Muscle of leg (tissue), 3 donors: ENCODE measurements at regions not wholly inside any gene's neighbourhood (a gene's known extent, or its start where the extent isn't known, plus 50 kb on each side); places are given as distances from the start of the nearest gene placed in this dataset.

Experiments
- DNase-seq: peaks from one replicate; pipeline ENCODE4 v3.0.0; 2013
- H3K27ac ChIP-seq: one replicate; pipeline ENCODE4 v1.5.1; 2013; ENCODE audit warnings: mild to moderate bottlenecking, low read length, control low read depth
- H3K27me3 ChIP-seq: one replicate; pipeline ENCODE4 v1.6.1; 2013; ENCODE audit warnings: low read length; ENCODE audit not compliant: control insufficient read depth, insufficient read depth
- H3K36me3 ChIP-seq: one replicate; pipeline ENCODE4 v1.6.1; 2013; ENCODE audit warnings: low read length; ENCODE audit not compliant: control insufficient read depth, insufficient read depth
- H3K4me1 ChIP-seq: one replicate; pipeline ENCODE4 v1.6.1; 2013; ENCODE audit warnings: low read length; ENCODE audit not compliant: control insufficient read depth, insufficient read depth
- H3K4me3 ChIP-seq: one replicate; pipeline ENCODE4 v1.5.1; 2013; ENCODE audit warnings: low read length, control low read depth
- H3K9me3 ChIP-seq: replicated peaks from 2 replicates; pipeline ENCODE4 v1.6.1; 2013; ENCODE audit warnings: low read depth, low read length; ENCODE audit not compliant: control insufficient read depth
- whole genome bisulfite sequencing: methylation state at CpG from one replicate; pipeline ENCODE4 v1.1.5; 2013; ENCODE audit warnings: missing lambda C conversion rate; ENCODE audit not compliant: insufficient coverage; 5-methylcytosine and 5-hydroxymethylcytosine counted together

- H3K36me3 ChIP-seq: no peaks in the 10 kb centered on the region
- no peak overlapping the region for H3K4me3 ChIP-seq
- peaks cover 12% of the 10 kb centered on the region for H3K27me3 ChIP-seq
- H3K9me3 ChIP-seq: no peaks in the 10 kb centered on the region
- H3K27ac ChIP-seq: no peak overlapping the region
- no peak for DNase-seq
- no peaks in the 10 kb centered on the region for H3K4me1 ChIP-seq
- WGBS: 80% methylated on average over 2 of the region's 6 CpGs
These were observed 392.5 kb downstream of the CD83 start for GRCh38 chr6:14510038-14510437.

GRCh38 chr6:14511061-14511586 lies 393.6 kb downstream of the CD83 start:
- Histone ChIP-seq H3K4me3 (no peak overlapping the region), H3K27me3 (peaks cover 16% of the 10 kb centered on the region), H3K36me3 (no peaks in the 10 kb centered on the region), H3K4me1 (no peaks in the 10 kb centered on the region), H3K9me3 (no peaks in the 10 kb centered on the region), H3K27ac (no peak overlapping the region)
- no peak for DNase-seq
- 78% methylated on average over 1 of the region's 2 CpGs for whole genome bisulfite sequencing

DNA sequence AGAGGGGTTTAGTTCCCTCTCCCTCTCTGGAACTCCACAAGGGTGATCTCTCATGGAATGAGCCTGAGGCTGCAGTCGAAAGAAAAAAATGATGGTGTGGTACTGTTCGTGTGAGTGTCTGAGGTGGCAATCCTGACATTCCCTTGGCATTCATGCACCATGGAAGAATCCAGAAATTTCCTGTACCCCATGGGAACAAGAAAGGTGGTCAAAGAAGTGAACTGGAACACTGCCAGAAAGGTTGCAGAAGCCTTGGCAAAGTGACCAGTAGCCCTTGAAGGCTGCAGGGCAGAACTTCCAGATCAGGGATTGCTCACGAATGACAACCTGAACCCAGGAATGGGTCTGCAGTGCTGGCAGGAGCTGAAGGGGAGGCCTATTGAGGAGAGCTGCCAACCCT lies 394.7 kb downstream of the CD83 start:
- WGBS: 100% methylated on average over 2 of the region's 3 CpGs

GRCh38 chr6:14513496-14514393 lies 396.2 kb downstream of the CD83 start:
- peaks cover 13% of the 10 kb centered on the region for H3K27me3 ChIP-seq
- H3K9me3 ChIP-seq: no peaks in the 10 kb centered on the region
- DNase-seq: no peak
- H3K4me1 ChIP-seq: peaks cover 3% of the 10 kb centered on the region
- H3K36me3 ChIP-seq: no peaks in the 10 kb centered on the region
- WGBS: 50% methylated on average over 1 of the region's 7 CpGs
- no peak overlapping the region for H3K27ac ChIP-seq
- H3K4me3 ChIP-seq: no peak overlapping the region

More for the DNA sequence above, 394.7 kb downstream of the CD83 start:
- Histone ChIP-seq H3K36me3 (no peaks in the 10 kb centered on the region), H3K27me3 (peaks cover 13% of the 10 kb centered on the region), H3K9me3 (no peaks in the 10 kb centered on the region), H3K27ac (no peak overlapping the region), H3K4me1 (no peaks in the 10 kb centered on the region), H3K4me3 (no peak overlapping the region)
- no peak for DNase-seq

DNA sequence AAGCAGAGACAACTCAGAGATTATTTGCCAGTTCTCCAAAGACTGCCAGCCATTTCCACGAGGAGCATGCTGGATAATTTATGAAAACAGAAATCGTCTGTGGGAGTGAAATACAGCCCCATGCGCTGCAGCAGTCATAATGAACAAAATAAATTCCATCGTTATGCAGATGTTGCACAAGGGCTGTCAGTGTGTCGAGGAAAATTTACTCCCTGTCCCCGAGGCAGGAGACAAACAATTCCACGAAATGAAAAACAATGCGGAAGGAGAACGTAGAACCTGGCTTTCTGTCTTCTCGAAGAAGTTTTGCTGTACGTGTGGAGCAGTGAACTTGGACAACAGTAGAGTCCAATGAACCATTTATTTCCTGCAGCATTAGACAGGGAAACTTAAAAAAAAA lies 399.4 kb downstream of the CD83 start:
- Histone ChIP-seq H3K4me1 (peaks cover 5% of the 10 kb centered on the region), H3K4me3 (no peak overlapping the region), H3K9me3 (no peaks in the 10 kb centered on the region), H3K27me3 (peaks cover 13% of the 10 kb centered on the region), H3K36me3 (no peaks in the 10 kb centered on the region), H3K27ac (peak overlapping the region; percentile 26)
- WGBS: 20% methylated on average over 7 of the region's 11 CpGs
- DNase-seq: peak; percentile 76

GRCh38 chr6:14517516-14518105 lies 400.0 kb downstream of the CD83 start:
- no CpG with 5 or more reads among the region's 7 CpGs for WGBS
- H3K4me1 ChIP-seq: peaks cover 5% of the 10 kb centered on the region
- H3K9me3 ChIP-seq: no peaks in the 10 kb centered on the region
- peaks cover 11% of the 10 kb centered on the region for H3K27me3 ChIP-seq
- H3K4me3 ChIP-seq: no peak overlapping the region
- no peaks in the 10 kb centered on the region for H3K36me3 ChIP-seq
- peak; percentile 81 for DNase-seq
- no peak overlapping the region for H3K27ac ChIP-seq

GRCh38 chr6:14518515-14519217 lies 401.1 kb downstream of the CD83 start:
- Histone ChIP-seq H3K27me3 (peaks cover 7% of the 10 kb centered on the region), H3K9me3 (no peaks in the 10 kb centered on the region), H3K27ac (no peak overlapping the region), H3K4me1 (peaks cover 5% of the 10 kb centered on the region), H3K4me3 (no peak overlapping the region), H3K36me3 (no peaks in the 10 kb centered on the region)
- WGBS: 12% methylated on average over 3 of the region's 14 CpGs
- DNase-seq: peak; percentile 81

- Histone ChIP-seq H3K4me3 (no peak overlapping the region), H3K36me3 (no peaks in the 10 kb centered on the region), H3K9me3 (no peaks in the 10 kb centered on the region), H3K4me1 (peaks cover 5% of the 10 kb centered on the region), H3K27me3 (peaks cover 7% of the 10 kb centered on the region), H3K27ac (no peak overlapping the region)
- 100% methylated on average over 1 of the region's 2 CpGs for WGBS
- no peak for DNase-seq
These were observed 402.5 kb downstream of the CD83 start for GRCh38 chr6:14520029-14520428.

DNA sequence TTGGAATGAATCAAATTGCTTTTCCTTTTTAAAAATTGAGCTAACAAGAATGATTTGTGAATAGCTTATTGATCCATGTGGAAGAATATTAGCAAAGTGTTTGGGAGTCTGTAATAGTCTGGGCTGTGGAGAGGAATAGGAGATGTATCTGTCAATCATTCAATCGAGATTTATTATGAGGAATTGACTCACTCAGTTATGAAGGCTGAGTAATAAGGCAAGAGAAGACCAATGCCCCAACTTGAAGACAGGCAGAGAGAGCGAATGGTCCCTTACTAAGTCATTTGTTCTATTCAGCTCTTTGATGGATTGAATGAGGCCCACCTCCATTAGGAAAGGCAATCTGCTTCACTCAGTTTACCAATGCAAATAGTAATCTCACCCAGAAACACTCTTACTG lies 403.0 kb downstream of the CD83 start:
- no peak overlapping the region for H3K27ac ChIP-seq
- H3K4me3 ChIP-seq: no peak overlapping the region
- H3K9me3 ChIP-seq: no peaks in the 10 kb centered on the region
- H3K4me1 ChIP-seq: peaks cover 5% of the 10 kb centered on the region
- WGBS: 100% methylated on average over 2 of the region's 2 CpGs
- no peaks in the 10 kb centered on the region for H3K36me3 ChIP-seq
- DNase-seq: no peak
- H3K27me3 ChIP-seq: peaks cover 7% of the 10 kb centered on the region

GRCh38 chr6:14521141-14521540 lies 403.6 kb downstream of the CD83 start:
- H3K4me3 ChIP-seq: no peak overlapping the region
- H3K4me1 ChIP-seq: peaks cover 5% of the 10 kb centered on the region
- no peak overlapping the region for H3K27ac ChIP-seq
- WGBS: 92% methylated on average over 2 of the region's 5 CpGs
- H3K9me3 ChIP-seq: no peaks in the 10 kb centered on the region
- no peak for DNase-seq
- H3K36me3 ChIP-seq: no peaks in the 10 kb centered on the region
- H3K27me3 ChIP-seq: peaks cover 4% of the 10 kb centered on the region
